Thyroid gland (tissue), 4 donors: ENCODE measurements at regions not wholly inside any gene's neighbourhood (a gene's known extent, or its start where the extent isn't known, plus 50 kb on each side); places are given as distances from the start of the nearest gene placed in this dataset.
"Not testable (repeated sequence)": the region's sequence is repeated elsewhere in the genome, so short reads cannot be mapped to it uniquely, and the experiment has no call there.

Experiments
- POLR2A ChIP-seq, 2 donors: fragments of 450-650 bp; IDR thresholded peaks; one replicate each; pipeline ENCODE4 v1.6.1; 2017; ENCODE audit warnings: antibody characterized with exemption in 2 of 2, mild to moderate bottlenecking in 2 of 2, moderate library complexity in 1 of 2
- TF ChIP-seq, protein P1 (sequence below), 6 experiments: fragments of 200-600 bp in 3 of 6; fragments of 450-650 bp in 3 of 6; sonication (generic) in 3 of 6; IDR thresholded peaks; one replicate each; pipeline ENCODE4 v1.5.1; 2016 to 2019; ENCODE audit warnings: antibody characterized with exemption in 6 of 6, mild to moderate bottlenecking in 2 of 6, inconsistent platforms in 1 of 6, moderate library complexity in 1 of 6

DNA sequence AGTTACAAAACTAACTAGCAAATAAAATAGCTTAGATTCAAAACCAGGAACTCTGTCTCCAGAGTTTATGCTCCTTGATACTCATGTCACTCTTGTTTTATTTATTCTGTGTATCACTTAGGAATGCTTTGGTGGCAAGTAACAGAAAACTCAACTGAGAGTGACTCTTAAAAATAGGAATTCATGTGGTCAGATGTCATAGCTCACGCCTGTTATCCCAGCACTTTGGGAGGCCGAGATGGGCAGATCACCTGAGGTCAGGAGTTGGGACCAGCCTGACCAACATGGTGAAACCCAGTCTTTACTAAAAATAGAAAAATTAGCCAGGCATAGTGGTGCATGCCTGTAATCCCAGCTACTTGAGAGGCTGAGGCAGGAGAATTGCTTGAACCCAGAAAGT lies 252.1 kb downstream of the ENC1 start:
- not testable (repeated sequence) for TF ChIP-seq POLR2A (IDR thresholded peaks at IDR 0.05)
- TF ChIP-seq, protein P1, sequence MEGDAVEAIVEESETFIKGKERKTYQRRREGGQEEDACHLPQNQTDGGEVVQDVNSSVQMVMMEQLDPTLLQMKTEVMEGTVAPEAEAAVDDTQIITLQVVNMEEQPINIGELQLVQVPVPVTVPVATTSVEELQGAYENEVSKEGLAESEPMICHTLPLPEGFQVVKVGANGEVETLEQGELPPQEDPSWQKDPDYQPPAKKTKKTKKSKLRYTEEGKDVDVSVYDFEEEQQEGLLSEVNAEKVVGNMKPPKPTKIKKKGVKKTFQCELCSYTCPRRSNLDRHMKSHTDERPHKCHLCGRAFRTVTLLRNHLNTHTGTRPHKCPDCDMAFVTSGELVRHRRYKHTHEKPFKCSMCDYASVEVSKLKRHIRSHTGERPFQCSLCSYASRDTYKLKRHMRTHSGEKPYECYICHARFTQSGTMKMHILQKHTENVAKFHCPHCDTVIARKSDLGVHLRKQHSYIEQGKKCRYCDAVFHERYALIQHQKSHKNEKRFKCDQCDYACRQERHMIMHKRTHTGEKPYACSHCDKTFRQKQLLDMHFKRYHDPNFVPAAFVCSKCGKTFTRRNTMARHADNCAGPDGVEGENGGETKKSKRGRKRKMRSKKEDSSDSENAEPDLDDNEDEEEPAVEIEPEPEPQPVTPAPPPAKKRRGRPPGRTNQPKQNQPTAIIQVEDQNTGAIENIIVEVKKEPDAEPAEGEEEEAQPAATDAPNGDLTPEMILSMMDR (IDR thresholded peaks at IDR 0.05): not testable (repeated sequence)
